HFF-Myc (cell line): ENCODE measurements at regions not wholly inside any gene's neighbourhood (a gene's known extent, or its start where the extent isn't known, plus 50 kb on each side); places are given as distances from the start of the nearest gene placed in this dataset.

Experiments used
- DNase-seq: peaks from one replicate; pipeline ENCODE4 v3.0.0-alpha.2; 2011; ENCODE audit warnings: low read depth; ENCODE audit errors: extremely low read depth
- H3K4me3 ChIP-seq: replicated peaks from 2 replicates; pipeline ENCODE4 v1.5.1; 2011; ENCODE audit warnings: low read depth, mild to moderate bottlenecking, control low read depth, low read length
- TF ChIP-seq, protein P1 (sequence below): IDR thresholded peaks from 2 replicates; pipeline ENCODE4 v1.5.1; 2012; ENCODE audit warnings: mild to moderate bottlenecking, low read depth, low read length, control low read depth; ENCODE audit errors: missing control alignments

DNA sequence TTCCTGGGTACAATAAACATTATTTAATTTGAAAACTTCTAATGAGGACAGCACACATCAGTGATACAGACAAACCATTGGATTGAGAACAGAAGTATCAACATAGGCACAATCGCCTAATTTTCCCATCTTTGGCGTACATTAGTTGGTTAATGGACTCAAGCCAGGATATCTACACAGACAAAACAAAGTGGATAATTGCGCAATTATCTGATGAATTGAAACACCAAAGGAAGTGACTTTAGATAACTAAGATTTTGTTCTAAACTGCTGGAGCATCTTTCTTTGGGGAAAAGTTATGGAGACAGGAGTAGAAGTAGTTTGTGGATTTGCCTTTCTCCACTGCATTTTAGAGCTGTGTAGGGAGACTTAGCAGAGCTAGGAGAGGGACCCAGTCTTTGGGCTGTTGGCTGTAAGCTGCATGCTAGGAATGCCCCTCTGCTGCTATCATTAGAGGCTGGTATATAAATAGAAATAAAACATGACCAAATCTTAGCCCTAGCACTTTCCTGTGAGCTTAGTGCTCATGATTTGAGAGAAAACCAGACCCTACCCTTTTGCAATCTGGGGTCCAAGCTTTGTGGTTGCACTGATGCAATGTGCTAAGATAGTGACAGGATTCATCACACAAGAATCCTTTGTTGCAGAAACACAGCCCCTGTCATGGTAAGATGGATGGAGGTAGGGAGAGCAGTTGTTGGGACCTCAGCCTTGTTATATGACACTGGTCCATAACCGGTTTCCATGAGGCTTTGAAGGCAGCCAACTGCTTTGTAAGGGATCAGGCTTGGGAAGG is 264.5 kb upstream of the PIK3C3 start:
- DNase-seq: no peak
- TF ChIP-seq, protein P1, sequence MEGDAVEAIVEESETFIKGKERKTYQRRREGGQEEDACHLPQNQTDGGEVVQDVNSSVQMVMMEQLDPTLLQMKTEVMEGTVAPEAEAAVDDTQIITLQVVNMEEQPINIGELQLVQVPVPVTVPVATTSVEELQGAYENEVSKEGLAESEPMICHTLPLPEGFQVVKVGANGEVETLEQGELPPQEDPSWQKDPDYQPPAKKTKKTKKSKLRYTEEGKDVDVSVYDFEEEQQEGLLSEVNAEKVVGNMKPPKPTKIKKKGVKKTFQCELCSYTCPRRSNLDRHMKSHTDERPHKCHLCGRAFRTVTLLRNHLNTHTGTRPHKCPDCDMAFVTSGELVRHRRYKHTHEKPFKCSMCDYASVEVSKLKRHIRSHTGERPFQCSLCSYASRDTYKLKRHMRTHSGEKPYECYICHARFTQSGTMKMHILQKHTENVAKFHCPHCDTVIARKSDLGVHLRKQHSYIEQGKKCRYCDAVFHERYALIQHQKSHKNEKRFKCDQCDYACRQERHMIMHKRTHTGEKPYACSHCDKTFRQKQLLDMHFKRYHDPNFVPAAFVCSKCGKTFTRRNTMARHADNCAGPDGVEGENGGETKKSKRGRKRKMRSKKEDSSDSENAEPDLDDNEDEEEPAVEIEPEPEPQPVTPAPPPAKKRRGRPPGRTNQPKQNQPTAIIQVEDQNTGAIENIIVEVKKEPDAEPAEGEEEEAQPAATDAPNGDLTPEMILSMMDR: no peak
- no peak overlapping the region for H3K4me3 ChIP-seq

DNA sequence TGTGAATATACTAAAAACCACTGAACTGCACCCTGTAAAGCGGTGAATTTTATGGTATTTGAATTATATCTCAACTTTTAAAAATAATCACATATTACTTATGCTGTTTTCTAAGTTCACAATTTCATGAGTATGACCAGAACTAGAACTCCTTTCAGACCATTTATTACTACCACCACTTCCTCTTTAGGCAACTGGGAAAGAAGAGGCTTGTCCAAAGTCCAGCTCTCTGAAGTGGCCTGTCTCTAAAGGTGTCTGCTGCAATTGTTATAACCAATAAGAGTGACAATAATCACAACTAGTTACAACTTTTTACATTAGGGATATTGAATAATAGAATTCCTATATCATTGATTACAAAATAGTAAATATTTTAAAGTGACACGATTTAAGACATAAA is 267.9 kb upstream of the PIK3C3 start:
- TF ChIP-seq, protein P1: no peak
- no peak overlapping the region for H3K4me3 ChIP-seq
- no peak for DNase-seq

DNA sequence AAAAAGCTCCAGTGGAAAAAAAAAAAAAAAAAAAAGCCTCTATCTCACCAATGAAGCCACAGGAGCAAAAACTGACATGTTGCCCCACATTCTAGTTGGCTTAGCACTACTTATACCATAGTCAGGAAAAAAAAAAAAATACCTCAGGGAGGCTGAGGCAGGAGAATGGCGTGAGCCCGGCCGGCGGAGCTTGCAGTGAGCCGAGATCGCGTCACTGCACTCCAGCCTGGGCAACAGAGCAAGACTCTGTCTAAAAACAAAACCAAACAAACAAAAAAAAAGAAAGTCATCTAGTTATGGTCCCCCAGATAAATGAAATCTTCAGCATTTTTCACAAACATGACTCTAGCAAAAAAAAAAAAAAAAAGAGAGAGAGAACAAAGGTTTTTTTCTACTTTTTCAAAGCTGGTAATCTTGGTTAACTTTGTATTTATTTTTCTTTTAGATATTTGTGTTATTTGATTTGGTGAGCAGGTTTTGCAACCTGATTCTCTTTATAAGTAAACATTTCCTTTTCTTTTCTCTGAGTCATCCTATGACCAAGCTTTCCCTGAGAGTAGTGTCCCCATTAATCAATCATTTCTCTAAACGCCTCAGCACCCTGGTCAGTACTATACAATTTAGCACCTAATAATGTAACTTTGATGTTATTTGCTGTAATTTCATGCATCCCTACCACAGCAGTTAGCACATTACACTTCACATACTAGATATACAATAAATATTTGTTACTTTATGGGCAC is 273.7 kb upstream of the PIK3C3 start:
- DNase-seq: no peak
- TF ChIP-seq, protein P1: no peak

DNA sequence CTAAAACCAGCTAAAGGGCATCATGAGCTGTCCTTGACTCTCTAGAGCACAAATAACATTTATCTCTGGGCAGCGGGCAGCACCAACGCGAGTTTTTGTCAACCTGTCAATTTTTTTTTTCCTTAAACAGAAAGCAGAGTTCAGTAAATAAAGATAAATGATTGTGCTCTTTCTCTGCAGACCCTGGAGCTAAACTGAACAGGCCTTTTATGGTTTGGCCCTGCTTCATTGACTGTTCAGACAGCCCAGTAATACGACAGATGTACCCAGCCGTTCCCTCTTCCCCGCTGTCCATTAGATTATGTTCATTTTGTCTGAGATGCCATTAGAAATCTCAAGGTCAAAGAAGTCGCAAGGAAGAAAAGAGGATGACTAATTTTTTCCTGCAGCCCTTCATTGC is 280.5 kb upstream of the PIK3C3 start:
- H3K4me3 ChIP-seq: no peak overlapping the region
- TF ChIP-seq, protein P1: no peak
- DNase-seq: no peak

More for the DNA sequence above, 273.7 kb upstream of the PIK3C3 start:
- H3K4me3 ChIP-seq: no peak overlapping the region

DNA sequence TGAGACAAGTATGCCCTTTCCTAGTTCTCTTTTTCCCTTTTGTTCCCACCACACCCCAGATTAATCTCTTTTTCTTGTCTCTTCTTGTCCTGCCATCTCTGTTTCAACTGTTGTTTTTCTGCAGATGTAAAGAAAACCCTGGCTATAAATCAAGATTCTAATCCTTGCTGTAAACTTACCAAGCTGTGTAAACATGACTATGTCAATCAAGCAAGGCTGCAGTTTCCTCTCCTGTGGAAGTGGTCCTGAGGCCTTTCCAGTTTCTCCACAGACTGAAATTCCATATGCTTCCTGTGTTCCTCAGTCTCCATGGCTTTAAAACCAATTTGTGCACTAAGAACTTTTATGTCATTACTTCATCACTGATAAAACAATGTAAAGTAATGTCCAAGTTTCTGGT is 288.8 kb upstream of the PIK3C3 start:
- no peak overlapping the region for H3K4me3 ChIP-seq
- no peak for DNase-seq
- TF ChIP-seq, protein P1: no peak

DNA sequence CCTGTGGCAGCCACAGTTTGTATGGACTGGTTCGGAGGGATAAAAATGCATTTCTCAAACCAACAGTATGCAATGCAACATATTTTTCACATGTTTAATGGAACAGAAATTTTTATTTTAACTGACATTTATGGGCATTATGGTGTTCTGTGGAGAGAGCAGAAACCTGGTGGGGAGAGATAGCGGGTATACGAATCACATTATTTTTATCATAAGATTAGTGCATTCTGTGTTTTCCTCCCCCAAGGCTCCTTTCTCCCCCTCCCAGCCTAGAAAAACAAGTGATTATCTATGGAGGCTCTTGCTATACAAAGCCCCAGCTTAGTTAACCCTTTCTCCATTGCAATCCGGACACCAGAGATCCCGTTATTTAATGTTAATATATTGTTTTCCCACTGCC is 289.8 kb upstream of the PIK3C3 start:
- TF ChIP-seq, protein P1: no peak
- DNase-seq: no peak
- H3K4me3 ChIP-seq: no peak overlapping the region

DNA sequence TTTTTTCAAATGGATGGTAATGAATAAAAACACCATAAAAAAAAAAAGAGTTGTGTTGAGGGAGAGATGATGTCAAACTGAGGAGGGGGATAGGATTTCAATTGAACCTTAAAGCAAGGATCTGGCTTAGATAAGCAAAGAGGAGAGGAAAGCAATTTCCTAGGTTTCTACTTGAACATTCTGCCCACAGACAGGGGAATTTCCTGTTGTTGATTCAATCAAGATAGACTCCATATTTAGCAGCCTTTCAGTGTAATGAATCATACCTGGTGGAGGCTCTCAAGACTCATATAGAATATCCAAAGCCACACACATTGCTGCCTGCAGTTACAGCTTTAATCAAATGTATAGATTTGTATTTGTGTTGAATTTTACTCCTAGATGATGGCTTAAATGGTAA is 294.4 kb upstream of the PIK3C3 start:
- no peak for DNase-seq
- H3K4me3 ChIP-seq: no peak overlapping the region
- TF ChIP-seq, protein P1: no peak
